Skeletal muscle tissue (tissue), 3 donors: ENCODE measurements at regions not wholly inside any gene's neighbourhood (a gene's known extent, or its start where the extent isn't known, plus 50 kb on each side); places are given as distances from the start of the nearest gene placed in this dataset.
"Not testable (repeated sequence)": the region's sequence is repeated elsewhere in the genome, so short reads cannot be mapped to it uniquely, and the experiment has no call there.

Experiments used
- H3K27ac ChIP-seq: one replicate; pipeline ENCODE4 v1.7.0; 2013; ENCODE audit warnings: mild to moderate bottlenecking, low read depth, low read length, inconsistent platforms
- H3K27me3 ChIP-seq, 3 donors: one replicate each; pipeline ENCODE4 v1.7.0; 2013; ENCODE audit warnings: low read length in 3 of 3; ENCODE audit not compliant: control insufficient read depth in 3 of 3, insufficient read depth in 3 of 3
- H3K36me3 ChIP-seq, 3 donors: one replicate each; pipeline ENCODE4 v1.7.0; 2013; ENCODE audit warnings: low read length in 3 of 3; ENCODE audit not compliant: control insufficient read depth in 3 of 3, insufficient read depth in 3 of 3
- H3K4me1 ChIP-seq, 3 donors: one replicate each; pipeline ENCODE4 v1.7.0; 2013; ENCODE audit warnings: low read length in 3 of 3, mild to moderate bottlenecking in 3 of 3; ENCODE audit not compliant: control insufficient read depth in 3 of 3, insufficient read depth in 3 of 3
- H3K4me3 ChIP-seq, 3 donors: one replicate each; pipeline ENCODE4 v1.7.0; 2013; ENCODE audit warnings: low read length in 3 of 3
- H3K9ac ChIP-seq, 3 donors: one replicate each; pipeline ENCODE4 v1.7.0; 2013; ENCODE audit warnings: low read length in 3 of 3, mild to moderate bottlenecking in 3 of 3, moderate library complexity in 2 of 3, low read depth in 1 of 3
- H3K9me3 ChIP-seq, 3 donors: one replicate each; pipeline ENCODE4 v1.7.0; 2013; ENCODE audit warnings: low read length in 3 of 3; ENCODE audit not compliant: control insufficient read depth in 3 of 3
- donor health status: Osteomylitis.

DNA sequence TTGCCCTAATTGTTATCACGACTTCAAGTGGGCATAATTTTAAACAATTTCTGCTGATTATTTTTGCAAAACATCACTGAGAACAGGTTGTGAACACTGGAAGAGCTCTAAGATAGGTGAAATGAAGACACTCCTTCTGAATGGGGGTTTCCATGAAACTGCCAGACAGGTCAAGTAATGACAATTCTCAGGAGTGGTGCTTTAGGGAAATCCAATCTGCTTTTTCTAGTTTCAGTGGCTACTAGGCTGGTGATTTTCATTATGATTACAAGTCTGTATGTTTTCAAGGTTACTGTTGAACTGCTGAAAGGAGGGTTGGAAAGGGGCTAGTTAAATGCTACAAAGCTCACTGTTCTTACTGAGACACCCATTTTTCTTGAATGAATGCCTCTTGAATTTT lies 1724.2 kb downstream of the PCDH9 start:
- H3K27me3 ChIP-seq: no peaks in the 10 kb centered on the region
- H3K36me3 ChIP-seq: no peaks in the 10 kb centered on the region
- H3K4me3 ChIP-seq: no peak overlapping the region
- no peaks in the 10 kb centered on the region for H3K9me3 ChIP-seq
- H3K4me1 ChIP-seq: no peaks in the 10 kb centered on the region
- no peak overlapping the region for H3K9ac ChIP-seq
- no peak overlapping the region for H3K27ac ChIP-seq

DNA sequence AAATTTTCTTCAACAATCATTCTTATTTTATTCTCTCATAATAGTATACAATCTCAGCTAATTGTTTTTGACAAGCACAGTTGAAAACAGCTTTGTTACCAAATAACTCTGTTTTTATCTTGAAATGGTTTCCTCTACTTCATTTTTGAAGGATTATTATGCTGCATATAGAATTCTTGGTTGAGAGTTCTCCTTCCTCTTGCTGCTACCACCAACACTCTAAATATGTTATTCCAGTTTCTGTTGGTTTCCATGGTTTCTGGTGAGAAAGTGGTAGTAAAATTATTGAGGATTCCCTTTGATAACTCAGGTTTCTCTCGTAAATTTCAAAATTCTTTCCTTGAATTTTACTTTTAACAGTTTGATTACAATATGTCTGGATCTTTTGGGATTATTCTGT lies 1725.9 kb downstream of the PCDH9 start:
- no peaks in the 10 kb centered on the region for H3K9me3 ChIP-seq
- no peak overlapping the region for H3K9ac ChIP-seq
- H3K27me3 ChIP-seq: no peaks in the 10 kb centered on the region

DNA sequence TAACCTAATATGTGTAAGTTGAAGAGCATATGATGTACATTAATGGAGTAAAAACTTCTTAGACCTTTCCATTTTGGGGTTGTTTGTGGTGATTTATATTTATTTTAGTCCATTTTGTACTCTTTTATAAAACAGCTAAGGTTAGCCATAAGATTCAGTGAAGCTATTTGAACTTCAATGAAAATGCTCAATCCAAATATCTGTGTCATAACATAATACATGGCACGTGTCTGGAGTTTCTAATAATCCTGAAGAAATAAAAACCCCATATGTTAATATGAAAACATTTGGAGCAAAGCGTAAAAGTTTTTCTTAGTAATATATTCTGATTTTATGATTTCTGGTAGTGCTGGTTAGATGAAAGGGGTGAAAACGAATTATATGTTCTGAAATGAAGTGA lies 1729.7 kb downstream of the PCDH9 start:
- Histone ChIP-seq H3K27ac (no peak overlapping the region), H3K36me3 (no peaks in the 10 kb centered on the region), H3K9ac (no peak overlapping the region), H3K4me1 (no peaks in the 10 kb centered on the region), H3K9me3 (no peaks in the 10 kb centered on the region), H3K27me3 (no peaks in the 10 kb centered on the region), H3K4me3 (no peak overlapping the region)

More for the DNA sequence above, 1725.9 kb downstream of the PCDH9 start:
- Histone ChIP-seq H3K4me1 (no peaks in the 10 kb centered on the region), H3K4me3 (no peak overlapping the region), H3K27ac (no peak overlapping the region), H3K36me3 (no peaks in the 10 kb centered on the region)

DNA sequence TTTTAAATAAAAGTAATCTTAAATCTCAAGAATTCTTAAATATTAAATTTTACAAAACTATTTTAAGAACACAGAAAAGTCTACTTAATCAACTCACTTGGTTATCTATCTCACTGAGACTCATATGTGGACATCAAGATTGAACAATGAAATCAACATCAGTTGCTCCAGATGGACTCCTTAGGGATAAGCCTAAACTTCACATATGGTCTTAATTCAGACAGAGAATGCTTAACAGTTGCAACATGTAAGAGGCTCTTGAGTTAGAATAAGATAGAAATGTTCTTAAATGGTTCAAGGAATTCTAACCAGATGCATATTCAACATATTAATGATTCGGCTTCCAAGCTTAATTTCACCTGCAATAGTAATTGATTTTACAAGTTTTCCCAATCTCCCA lies 1730.9 kb downstream of the PCDH9 start:
- Histone ChIP-seq H3K4me1 (no peaks in the 10 kb centered on the region), H3K9me3 (no peaks in the 10 kb centered on the region), H3K36me3 (no peaks in the 10 kb centered on the region)

DNA sequence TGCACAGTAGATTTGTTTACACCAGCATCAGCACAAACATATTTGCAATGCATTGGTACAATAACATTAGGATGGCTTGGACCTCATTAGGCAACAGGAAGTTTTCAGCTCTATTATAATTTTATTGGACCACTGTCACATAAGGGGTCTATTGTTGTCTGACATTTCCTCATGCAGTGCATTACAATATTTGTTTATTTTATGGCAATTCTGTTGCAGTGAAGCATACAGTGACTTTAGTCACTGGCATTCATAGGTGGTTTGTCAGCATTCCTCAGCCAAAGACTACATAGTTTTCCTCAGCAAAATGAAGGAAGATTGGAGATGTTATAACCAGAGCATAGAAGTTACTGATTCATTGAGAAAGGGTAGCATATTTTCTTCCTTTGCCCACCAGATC lies 1732.9 kb downstream of the PCDH9 start:
- H3K27me3 ChIP-seq: no peaks in the 10 kb centered on the region
- no peak overlapping the region for H3K9ac ChIP-seq
- no peaks in the 10 kb centered on the region for H3K36me3 ChIP-seq
- H3K4me3 ChIP-seq: no peak overlapping the region
- no peak overlapping the region for H3K27ac ChIP-seq
- H3K4me1 ChIP-seq: no peaks in the 10 kb centered on the region
- no peaks in the 10 kb centered on the region for H3K9me3 ChIP-seq

More for the DNA sequence above, 1730.9 kb downstream of the PCDH9 start:
- no peaks in the 10 kb centered on the region for H3K27me3 ChIP-seq
- H3K4me3 ChIP-seq: no peak overlapping the region
- H3K27ac ChIP-seq: no peak overlapping the region
- H3K9ac ChIP-seq: no peak overlapping the region

DNA sequence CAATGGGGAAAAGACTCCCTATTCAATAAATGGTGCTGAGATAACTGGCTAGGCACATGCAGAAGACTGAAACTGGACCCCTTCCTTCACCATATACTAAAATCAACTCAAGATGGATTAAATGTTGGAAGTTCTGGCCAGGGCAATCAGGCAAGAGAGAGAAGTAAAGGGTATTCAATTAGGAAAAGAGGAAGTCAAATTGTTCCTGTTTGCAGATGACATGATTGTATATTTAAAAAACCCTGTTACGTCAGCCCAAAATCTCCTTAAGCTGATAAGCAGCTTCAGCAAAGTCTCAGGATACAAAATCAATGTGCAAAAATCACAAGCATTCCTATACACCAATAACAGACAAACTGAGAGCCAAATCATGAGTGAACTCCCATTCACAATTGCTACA lies 1739.4 kb downstream of the PCDH9 start:
- not testable (repeated sequence) for H3K4me3 ChIP-seq, H3K9ac ChIP-seq, H3K27me3 ChIP-seq, H3K36me3 ChIP-seq, H3K4me1 ChIP-seq, H3K9me3 ChIP-seq, H3K27ac ChIP-seq

DNA sequence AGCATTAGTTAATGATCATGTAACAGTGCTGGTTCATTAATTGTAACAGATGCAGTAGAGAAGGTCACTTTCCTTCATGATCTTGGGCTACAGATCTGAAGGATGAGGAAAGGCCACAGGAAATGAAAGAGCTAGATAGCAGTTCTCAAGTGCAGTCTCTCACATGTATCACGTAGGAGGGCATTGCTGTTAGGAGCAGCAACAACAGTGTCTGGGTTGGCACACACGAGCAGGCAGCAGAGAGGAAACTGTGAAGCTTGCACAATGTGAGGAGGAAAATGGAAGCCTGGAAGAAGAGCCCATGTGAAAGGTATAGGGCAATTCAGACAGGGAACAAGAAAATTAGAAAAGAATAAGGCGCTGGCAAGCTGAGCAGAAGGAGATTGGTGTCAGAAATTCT lies 1741.5 kb downstream of the PCDH9 start:
- no peaks in the 10 kb centered on the region for H3K36me3 ChIP-seq

DNA sequence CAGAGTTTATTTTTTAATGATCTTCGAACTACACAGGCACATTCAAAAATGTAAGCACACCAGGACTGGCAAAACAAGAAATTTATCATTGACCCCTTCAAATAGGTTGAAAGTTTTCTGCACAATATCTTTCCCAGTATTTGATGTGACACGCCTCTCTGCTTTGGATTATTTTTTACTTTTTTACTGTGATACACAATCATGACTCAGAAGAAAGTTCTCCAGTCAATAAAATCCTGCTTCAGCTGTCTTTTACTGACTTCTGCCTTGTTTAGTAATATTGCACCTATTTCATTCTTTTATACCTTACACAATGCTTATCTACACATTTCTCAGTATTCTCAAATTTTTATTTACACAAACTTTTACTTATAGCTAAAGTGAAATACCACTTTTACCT lies 1750.4 kb downstream of the PCDH9 start:
- Histone ChIP-seq H3K27me3 (no peaks in the 10 kb centered on the region), H3K4me3 (no peak overlapping the region), H3K9me3 (no peaks in the 10 kb centered on the region), H3K9ac (no peak overlapping the region), H3K36me3 (no peaks in the 10 kb centered on the region), H3K4me1 (no peaks in the 10 kb centered on the region), H3K27ac (no peak overlapping the region)

More for the DNA sequence above, 1741.5 kb downstream of the PCDH9 start:
- Histone ChIP-seq H3K27me3 (no peaks in the 10 kb centered on the region), H3K9me3 (no peaks in the 10 kb centered on the region), H3K4me1 (no peaks in the 10 kb centered on the region), H3K9ac (no peak overlapping the region), H3K4me3 (no peak overlapping the region), H3K27ac (no peak overlapping the region)

DNA sequence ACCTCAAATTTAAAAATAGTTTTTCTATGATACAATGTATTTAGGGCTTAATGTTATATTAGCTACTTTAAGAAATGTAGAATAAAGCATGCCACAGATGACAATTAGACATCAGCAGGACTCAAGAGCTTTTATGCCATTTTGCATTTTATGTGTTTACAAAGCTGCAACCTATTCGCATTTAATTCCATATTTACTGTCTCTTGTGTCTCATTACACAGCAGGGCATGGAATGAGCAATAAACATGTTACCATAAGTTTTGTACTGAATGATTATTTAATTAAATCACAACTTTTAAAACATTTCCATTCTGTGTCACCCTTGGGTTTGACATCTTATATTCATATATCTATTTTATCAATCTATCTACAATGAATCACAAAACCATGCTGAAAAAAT lies 1756.9 kb downstream of the PCDH9 start:
- H3K4me3 ChIP-seq: no peak overlapping the region
- H3K4me1 ChIP-seq: no peaks in the 10 kb centered on the region
- no peaks in the 10 kb centered on the region for H3K27me3 ChIP-seq
- no peak overlapping the region for H3K27ac ChIP-seq
- no peak overlapping the region for H3K9ac ChIP-seq
- H3K36me3 ChIP-seq: no peaks in the 10 kb centered on the region
- no peaks in the 10 kb centered on the region for H3K9me3 ChIP-seq

DNA sequence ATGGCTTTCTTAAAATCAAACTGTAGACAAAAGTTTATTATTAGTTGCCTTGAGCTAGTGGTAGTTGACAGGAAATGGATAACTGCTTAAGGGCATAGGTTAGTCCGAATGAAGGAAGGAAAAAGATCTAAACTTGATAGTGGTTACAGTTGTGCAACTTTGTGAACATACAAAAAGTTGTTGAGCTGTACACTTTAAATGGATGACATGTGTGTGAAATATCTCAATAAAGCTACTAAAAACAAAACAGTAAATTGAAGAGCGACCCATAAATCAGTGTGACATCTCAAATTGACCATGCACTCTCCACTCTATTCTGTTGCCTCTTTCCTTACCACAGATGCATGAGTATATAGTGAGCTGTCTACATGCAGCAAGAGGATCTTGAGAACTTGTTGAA lies 1757.8 kb downstream of the PCDH9 start:
- no peaks in the 10 kb centered on the region for H3K4me1 ChIP-seq
- no peaks in the 10 kb centered on the region for H3K36me3 ChIP-seq
- H3K27ac ChIP-seq: no peak overlapping the region
- no peaks in the 10 kb centered on the region for H3K27me3 ChIP-seq
- H3K9ac ChIP-seq: no peak overlapping the region
- no peak overlapping the region for H3K4me3 ChIP-seq
- no peaks in the 10 kb centered on the region for H3K9me3 ChIP-seq

DNA sequence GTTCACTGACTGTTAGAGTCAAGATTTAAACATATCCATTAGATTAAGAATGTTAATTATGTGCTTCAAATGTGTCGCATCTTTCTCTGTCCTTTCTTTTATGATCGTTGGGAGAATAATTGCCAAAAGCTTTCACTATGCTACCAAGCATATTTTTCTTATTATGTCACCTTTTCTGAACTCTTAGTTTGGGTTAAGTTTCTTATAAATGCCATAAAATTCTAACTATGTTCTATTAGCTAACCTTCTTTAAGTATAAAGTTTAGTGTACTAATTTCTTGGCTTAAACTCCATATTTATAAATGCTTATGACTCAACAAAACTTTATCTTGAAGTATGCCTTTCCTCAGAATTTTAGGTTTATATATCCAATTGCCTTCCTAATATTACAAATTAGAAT lies 1759.4 kb downstream of the PCDH9 start:
- Histone ChIP-seq H3K36me3 (no peaks in the 10 kb centered on the region), H3K9me3 (no peaks in the 10 kb centered on the region), H3K27me3 (no peaks in the 10 kb centered on the region), H3K27ac (no peak overlapping the region), H3K9ac (no peak overlapping the region), H3K4me3 (no peak overlapping the region), H3K4me1 (no peaks in the 10 kb centered on the region)
